SK-N-SH (cell line): ENCODE measurements at regions not wholly inside any gene's neighbourhood (a gene's known extent, or its start where the extent isn't known, plus 50 kb on each side); places are given as distances from the start of the nearest gene placed in this dataset.

Experiments
- CHD2 ChIP-seq: fragments of 150-350 bp; IDR thresholded peaks from 2 replicates; pipeline ENCODE4 v1.6.1; 2018; ENCODE audit warnings: low read length; ENCODE audit not compliant: partially characterized antibody
- CTCF ChIP-seq: fragments of 200-600 bp; sonication (generic); IDR thresholded peaks from 2 replicates; pipeline ENCODE4 v1.6.1; 2017; ENCODE audit warnings: antibody characterized with exemption, mild to moderate bottlenecking, moderate library complexity
- POLR2AphosphoS5 ChIP-seq: IDR thresholded peaks from 2 replicates; pipeline ENCODE4 v1.6.1; 2012; ENCODE audit warnings: low read depth, low read length
- RAD21 ChIP-seq: IDR thresholded peaks from 2 replicates; pipeline ENCODE4 v1.6.1; 2012; ENCODE audit warnings: mild to moderate bottlenecking, low read length
- SMC3 ChIP-seq: IDR thresholded peaks from 2 replicates; pipeline ENCODE4 v1.6.1; 2012; ENCODE audit warnings: low read depth, low read length, improper control_type of control experiment
- USF2 ChIP-seq: fragments of 150-350 bp; IDR thresholded peaks from 2 replicates; pipeline ENCODE4 v1.6.1; 2017; ENCODE audit warnings: antibody characterized with exemption, low read length, low read depth, borderline replicate concordance
- YY1 ChIP-seq: IDR thresholded peaks from 2 replicates; pipeline ENCODE4 v1.4.0; 2012; ENCODE audit warnings: low read depth, mild to moderate bottlenecking

- no peak for TF ChIP-seq CTCF
- no peak for TF ChIP-seq POLR2AphosphoS5
- TF ChIP-seq CHD2, result no peak
- no peak for TF ChIP-seq USF2
- no peak for TF ChIP-seq YY1
- TF ChIP-seq RAD21, result no peak
- no peak for TF ChIP-seq SMC3
Measured at GRCh38 chr22:27627901-27628300, 173.7 kb downstream of the MN1 start.
